ENCODE measurements at regions not wholly inside any gene's neighbourhood (a gene's known extent, or its start where the extent isn't known, plus 50 kb on each side); places are given as distances from the start of the nearest gene placed in this dataset.

- Histone ChIP-seq H3K9me3 (no peaks in the 10 kb centered on the region), H3K27ac (no peak overlapping the region), H3K36me3 (no peaks in the 10 kb centered on the region), H3K4me3 (no peak overlapping the region), H3K4me1 (no peaks in the 10 kb centered on the region), H3K27me3 (no peaks in the 10 kb centered on the region)
- DNase-seq, result no peak
- no peak for ATAC-seq
- intact Hi-C loops (cut with DNase I), result no loop called here
- no peak for TF ChIP-seq CTCF (IDR thresholded peaks at IDR 0.05)
Observed at GRCh38 chr3:84292128-84292527, 666.7 kb upstream of the CADM2 start.

- Histone ChIP-seq H3K4me3 (no peak overlapping the region), H3K9me3 (no peaks in the 10 kb centered on the region), H3K27me3 (no peaks in the 10 kb centered on the region), H3K27ac (no peak overlapping the region), H3K36me3 (no peaks in the 10 kb centered on the region), H3K4me1 (no peaks in the 10 kb centered on the region)
- ATAC-seq (no peak), DNase-seq (no peak)
- intact Hi-C loops (cut with DNase I), result no loop called here
- TF ChIP-seq CTCF (IDR thresholded peaks at IDR 0.05), result no peak
Observed at GRCh38 chr3:84299329-84299728, 659.5 kb upstream of the CADM2 start.

- DNase-seq (no peak), ATAC-seq (no peak)
- intact Hi-C loops (cut with DNase I), result no loop called here
- no peak for TF ChIP-seq CTCF (IDR thresholded peaks at IDR 0.05)
- H3K36me3 ChIP-seq, result no peaks in the 10 kb centered on the region
- no peak overlapping the region for H3K27ac ChIP-seq
- no peaks in the 10 kb centered on the region for H3K4me1 ChIP-seq
- no peak overlapping the region for H3K4me3 ChIP-seq
- H3K27me3 ChIP-seq, result no peaks in the 10 kb centered on the region
- no peaks in the 10 kb centered on the region for H3K9me3 ChIP-seq
Observed at GRCh38 chr3:84304214-84304613, 654.6 kb upstream of the CADM2 start.

GRCh38 chr3:84307339-84307738, 651.5 kb upstream of the CADM2 start:
- no peaks in the 10 kb centered on the region for H3K4me1 ChIP-seq
- no peak overlapping the region for H3K4me3 ChIP-seq
- H3K36me3 ChIP-seq, result no peaks in the 10 kb centered on the region
- ATAC-seq, result no peak
- no peak overlapping the region for H3K27ac ChIP-seq
- no peaks in the 10 kb centered on the region for H3K9me3 ChIP-seq
- no peak for TF ChIP-seq CTCF (IDR thresholded peaks at IDR 0.05)
- intact Hi-C loops (cut with DNase I), result no loop called here
- DNase-seq, result no peak
- no peaks in the 10 kb centered on the region for H3K27me3 ChIP-seq

GRCh38 chr3:84308379-84308778, 650.4 kb upstream of the CADM2 start:
- H3K4me3 ChIP-seq, result no peak overlapping the region
- no peaks in the 10 kb centered on the region for H3K9me3 ChIP-seq
- no peak overlapping the region for H3K27ac ChIP-seq
- H3K27me3 ChIP-seq, result no peaks in the 10 kb centered on the region
- no peak for TF ChIP-seq CTCF (IDR thresholded peaks at IDR 0.05)
- intact Hi-C loops (cut with DNase I), result no loop called here
- ATAC-seq, result no peak
- H3K36me3 ChIP-seq, result no peaks in the 10 kb centered on the region
- H3K4me1 ChIP-seq, result no peaks in the 10 kb centered on the region
- no peak for DNase-seq

Measured in left lung (tissue), 4 donors.